ENCODE measurements at regions not wholly inside any gene's neighbourhood (a gene's known extent, or its start where the extent isn't known, plus 50 kb on each side); places are given as distances from the start of the nearest gene placed in this dataset.

GRCh38 chr12:75722714-75723200, 211.3 kb upstream of the KRR1 start:
- TF ChIP-seq POLR2A (IDR thresholded peaks at IDR 0.05) (no peak), CTCF (IDR thresholded peaks at IDR 0.05) (no peak)

All from thyroid gland (tissue), 4 donors.